HAP-1 (cell line): ENCODE measurements at regions not wholly inside any gene's neighbourhood (a gene's known extent, or its start where the extent isn't known, plus 50 kb on each side); places are given as distances from the start of the nearest gene placed in this dataset.
"Not testable (repeated sequence)": the region's sequence is repeated elsewhere in the genome, so short reads cannot be mapped to it uniquely, and the experiment has no call there.

ENCODE experiments used
- DNase-seq, 2 experiments: peaks; one replicate each; pipeline ENCODE4 v3.0.0-alpha.2; 2016 to 2020; ENCODE audit warnings: low spot score in 2 of 2
- H3K27me3 ChIP-seq: fragments of 250-450 bp; sonication (Bioruptor Pico); 2 replicates; pipeline ENCODE4 v1.5.1; 2020; ENCODE audit warnings: low read depth, mild to moderate bottlenecking, moderate library complexity
- H3K36me3 ChIP-seq: fragments of 250-450 bp; sonication (Bioruptor Pico); replicated peaks from 2 replicates; pipeline ENCODE4 v1.5.1; 2020; ENCODE audit warnings: mild to moderate bottlenecking
- H3K4me1 ChIP-seq: fragments of 250-450 bp; sonication (Bioruptor Pico); 2 replicates; pipeline ENCODE4 v1.5.1; 2020; ENCODE audit warnings: mild to moderate bottlenecking
- H3K4me3 ChIP-seq: fragments of 250-450 bp; sonication (Bioruptor Pico); 2 replicates; pipeline ENCODE4 v1.5.1; 2020; ENCODE audit warnings: mild to moderate bottlenecking, moderate library complexity
- H3K9me3 ChIP-seq: fragments of 250-450 bp; sonication (Bioruptor Pico); 2 replicates; pipeline ENCODE4 v1.5.1; 2020; ENCODE audit warnings: mild to moderate bottlenecking, moderate library complexity
- in situ Hi-C: fragments of 300-500 bp; cut with MboI; formaldehyde crosslinking; loops from 3 replicates; pipeline ENCODE4 v1.14.3; 2020; ENCODE audit warnings: low sequenced_read_pairs, inconsistent platforms, mixed read lengths

DNA sequence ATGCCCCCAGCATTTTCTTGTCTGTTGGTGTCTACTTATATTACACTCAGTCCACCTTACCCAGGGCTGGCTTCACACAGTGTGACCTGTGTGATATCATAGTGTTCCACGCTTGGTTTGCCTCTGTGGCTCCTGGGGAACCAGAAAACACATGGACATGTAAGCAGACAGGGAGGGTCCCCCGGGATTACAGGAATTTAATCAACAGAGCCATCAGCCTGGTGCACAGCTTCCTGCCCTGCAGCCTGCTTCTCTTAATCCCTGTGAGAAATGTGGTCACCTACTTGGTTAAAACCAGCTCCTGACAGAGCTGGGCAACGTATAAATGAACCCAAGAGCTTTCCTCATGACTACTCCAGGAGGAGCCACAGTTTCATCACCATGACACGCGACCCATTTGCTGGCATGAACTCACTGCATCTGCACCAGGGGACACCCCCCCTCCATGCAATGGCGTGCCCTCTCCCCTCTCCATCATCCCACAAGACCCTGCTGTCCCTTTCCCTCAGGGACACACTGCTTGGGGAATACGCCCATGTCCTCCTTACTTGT lies 152.1 kb downstream of the UQCRFS1 start:
- H3K36me3 ChIP-seq = no peaks in the 10 kb centered on the region
- no peaks in the 10 kb centered on the region for H3K4me1 ChIP-seq
- no peak overlapping the region for H3K4me3 ChIP-seq
- no peak for DNase-seq
- H3K9me3 ChIP-seq = no peaks in the 10 kb centered on the region
- H3K27me3 ChIP-seq = no peaks in the 10 kb centered on the region
- in situ Hi-C loops = no loop called here

DNA sequence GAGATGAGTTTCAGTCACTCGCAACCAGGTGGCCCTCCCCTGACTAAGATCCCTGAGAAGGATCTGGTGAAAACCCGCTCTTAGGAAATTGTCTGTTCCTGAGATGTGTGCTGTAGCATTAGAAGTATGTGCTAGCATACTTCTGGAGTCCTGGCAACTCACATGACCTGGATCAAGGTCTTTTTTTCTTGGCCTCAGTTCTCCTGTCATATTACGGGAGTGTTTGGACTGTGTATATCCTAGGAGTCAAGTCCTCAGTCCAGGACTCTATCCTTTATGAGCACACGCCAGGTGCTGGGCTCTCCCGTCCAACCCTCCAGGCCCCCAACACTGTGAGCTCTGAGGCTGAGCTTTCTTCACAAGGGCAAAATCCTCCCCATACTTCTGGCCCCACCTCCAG lies 156.4 kb downstream of the UQCRFS1 start:
- H3K36me3 ChIP-seq = no peaks in the 10 kb centered on the region
- no peak for DNase-seq
- H3K4me3 ChIP-seq = no peak overlapping the region
- no peaks in the 10 kb centered on the region for H3K9me3 ChIP-seq
- H3K4me1 ChIP-seq = no peaks in the 10 kb centered on the region
- in situ Hi-C loops = no loop called here
- no peaks in the 10 kb centered on the region for H3K27me3 ChIP-seq

- no peaks in the 10 kb centered on the region for H3K27me3 ChIP-seq
- H3K36me3 ChIP-seq = no peaks in the 10 kb centered on the region
- no peak for DNase-seq
- no peak overlapping the region for H3K4me3 ChIP-seq
- H3K9me3 ChIP-seq = no peaks in the 10 kb centered on the region
- no peaks in the 10 kb centered on the region for H3K4me1 ChIP-seq
- in situ Hi-C loops = no loop called here
These were observed 157.9 kb downstream of the UQCRFS1 start for GRCh38 chr19:29054886-29055675.

GRCh38 chr19:29048873-29049272 lies 164.1 kb downstream of the UQCRFS1 start:
- Histone ChIP-seq H3K36me3 (no peaks in the 10 kb centered on the region), H3K27me3 (no peaks in the 10 kb centered on the region), H3K4me3 (no peak overlapping the region), H3K9me3 (no peaks in the 10 kb centered on the region; the same call in 1 of the 2 replicates), H3K4me1 (no peaks in the 10 kb centered on the region)
- DNase-seq = no peak
- in situ Hi-C loops = no loop called here

GRCh38 chr19:29045679-29046254 lies 167.2 kb downstream of the UQCRFS1 start:
- Histone ChIP-seq H3K36me3 (no peaks in the 10 kb centered on the region), H3K4me1 (no peaks in the 10 kb centered on the region), H3K27me3 (no peaks in the 10 kb centered on the region), H3K9me3 (no peaks in the 10 kb centered on the region; the same call in 1 of the 2 replicates), H3K4me3 (no peak overlapping the region)
- in situ Hi-C loops = no loop called here
- DNase-seq = no peak

- in situ Hi-C loops = no loop called here
- Histone ChIP-seq H3K36me3 (no peaks in the 10 kb centered on the region), H3K4me1 (no peaks in the 10 kb centered on the region), H3K9me3 (no peaks in the 10 kb centered on the region; the same call in 1 of the 2 replicates), H3K27me3 (no peaks in the 10 kb centered on the region), H3K4me3 (no peak overlapping the region)
- no peak for DNase-seq
These were observed 168.9 kb downstream of the UQCRFS1 start for GRCh38 chr19:29044037-29044436.

DNA sequence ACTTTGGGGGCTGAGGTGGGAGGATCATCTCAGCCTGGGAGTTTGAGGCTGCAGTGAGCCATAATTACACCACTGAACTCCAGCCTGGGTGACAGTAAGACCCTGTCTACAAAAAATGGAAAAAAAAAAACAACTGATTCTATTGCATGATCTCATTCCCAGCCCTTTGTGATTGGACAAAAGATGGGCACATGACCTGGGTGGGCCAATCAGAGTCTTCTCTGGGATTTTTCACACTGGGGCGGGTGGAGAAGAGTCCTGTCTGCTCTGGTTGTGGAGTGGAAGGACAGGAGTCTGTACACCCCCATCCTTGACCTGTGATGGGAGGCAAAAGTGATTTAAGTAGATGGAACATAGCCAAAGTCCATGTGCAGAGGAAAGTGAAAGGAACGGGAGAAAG lies 170.5 kb downstream of the UQCRFS1 start:
- H3K27me3 ChIP-seq = no peaks in the 10 kb centered on the region
- no peak overlapping the region for H3K4me3 ChIP-seq
- DNase-seq = no peak
- in situ Hi-C loops = no loop called here
- H3K36me3 ChIP-seq = no peaks in the 10 kb centered on the region
- H3K4me1 ChIP-seq = no peaks in the 10 kb centered on the region
- H3K9me3 ChIP-seq = no peaks in the 10 kb centered on the region; the same call in 1 of the 2 replicates

DNA sequence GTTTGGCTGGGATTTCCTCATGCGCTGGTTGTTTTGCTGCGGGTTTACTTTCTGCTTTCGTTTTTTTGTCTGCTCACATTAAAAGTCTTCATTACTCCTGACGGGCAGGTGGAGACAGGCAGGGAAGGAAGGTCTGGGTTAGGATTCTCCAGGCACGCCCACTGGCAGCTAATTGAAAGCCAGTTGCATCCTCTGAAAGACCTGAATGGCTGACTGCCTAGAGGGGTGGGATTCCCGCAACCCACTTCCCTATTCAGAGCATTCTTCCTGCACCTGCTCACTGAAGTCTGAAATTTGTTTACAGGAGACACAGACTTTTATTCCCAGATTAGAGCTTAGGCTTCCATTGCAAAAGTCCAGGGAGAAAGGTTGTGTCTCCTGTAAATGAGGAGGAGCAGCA lies 172.0 kb downstream of the UQCRFS1 start:
- Histone ChIP-seq H3K9me3 (no peaks in the 10 kb centered on the region; the same call in 1 of the 2 replicates), H3K4me3 (no peak overlapping the region), H3K27me3 (no peaks in the 10 kb centered on the region), H3K36me3 (no peaks in the 10 kb centered on the region), H3K4me1 (no peaks in the 10 kb centered on the region)
- DNase-seq = no peak
- in situ Hi-C loops = no loop called here

- Histone ChIP-seq H3K27me3 (no peaks in the 10 kb centered on the region), H3K36me3 (no peaks in the 10 kb centered on the region), H3K4me1 (no peaks in the 10 kb centered on the region), H3K9me3 (no peaks in the 10 kb centered on the region; the same call in 1 of the 2 replicates), H3K4me3 (no peak overlapping the region)
- in situ Hi-C loops = no loop called here
- no peak for DNase-seq
These were observed 172.7 kb downstream of the UQCRFS1 start for GRCh38 chr19:29040292-29040691.

DNA sequence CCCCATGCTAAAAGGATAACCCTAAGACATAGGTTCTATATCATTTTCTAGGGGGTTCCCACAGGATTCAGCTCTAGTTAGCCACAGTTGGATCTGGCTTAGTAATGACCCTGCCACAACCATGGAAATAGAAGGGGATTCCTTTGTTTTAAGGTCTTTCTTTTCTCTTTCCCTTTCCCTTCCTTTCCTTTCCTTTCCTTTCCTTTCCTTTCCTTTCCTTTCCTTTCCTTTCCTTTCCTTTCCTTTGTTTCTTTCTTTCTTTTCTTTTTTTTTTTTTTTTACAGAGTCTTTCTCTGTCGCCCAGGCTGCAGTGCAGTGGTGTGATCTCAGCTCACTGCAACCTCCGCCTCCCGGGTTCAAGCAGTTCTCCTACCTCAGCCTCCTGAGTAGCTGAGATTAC lies 173.9 kb downstream of the UQCRFS1 start:
- H3K36me3 ChIP-seq, H3K4me3 ChIP-seq, H3K27me3 ChIP-seq, DNase-seq, H3K4me1 ChIP-seq, in situ Hi-C loops, H3K9me3 ChIP-seq: not testable (repeated sequence)

GRCh38 chr19:29031216-29031615 lies 181.7 kb downstream of the UQCRFS1 start:
- H3K9me3 ChIP-seq = no peaks in the 10 kb centered on the region; the same call in 1 of the 2 replicates
- no peak for DNase-seq
- no peaks in the 10 kb centered on the region for H3K4me1 ChIP-seq
- no peak overlapping the region for H3K4me3 ChIP-seq
- in situ Hi-C loops = no loop called here
- no peaks in the 10 kb centered on the region for H3K36me3 ChIP-seq
- H3K27me3 ChIP-seq = no peaks in the 10 kb centered on the region

- H3K9me3 ChIP-seq = no peaks in the 10 kb centered on the region; the same call in 1 of the 2 replicates
- no peak for DNase-seq
- no peaks in the 10 kb centered on the region for H3K36me3 ChIP-seq
- in situ Hi-C loops = no loop called here
- H3K27me3 ChIP-seq = no peaks in the 10 kb centered on the region
- H3K4me3 ChIP-seq = no peak overlapping the region
- no peaks in the 10 kb centered on the region for H3K4me1 ChIP-seq
These were observed 183.5 kb downstream of the UQCRFS1 start for GRCh38 chr19:29029268-29029958.

DNA sequence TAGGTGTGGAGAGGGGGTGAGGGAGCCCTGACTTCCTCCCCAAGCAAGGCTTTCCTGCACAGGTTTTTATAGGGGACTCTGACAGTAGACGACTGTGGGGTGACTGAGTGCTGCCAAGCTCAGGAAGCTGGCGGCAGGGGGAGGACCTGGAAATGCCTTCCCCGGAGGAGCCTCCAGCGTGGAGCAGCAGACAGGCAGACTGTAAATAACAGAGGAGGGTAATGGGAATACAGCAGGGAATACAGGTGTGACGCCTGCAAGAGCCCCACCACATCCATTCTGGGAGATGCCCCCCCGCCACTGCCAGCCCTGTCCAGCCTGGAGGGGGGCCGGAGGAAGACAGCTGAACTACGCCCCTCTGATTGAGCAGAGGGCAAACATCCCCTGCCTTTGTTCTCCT lies 190.4 kb downstream of the UQCRFS1 start:
- in situ Hi-C loops = no loop called here

DNA sequence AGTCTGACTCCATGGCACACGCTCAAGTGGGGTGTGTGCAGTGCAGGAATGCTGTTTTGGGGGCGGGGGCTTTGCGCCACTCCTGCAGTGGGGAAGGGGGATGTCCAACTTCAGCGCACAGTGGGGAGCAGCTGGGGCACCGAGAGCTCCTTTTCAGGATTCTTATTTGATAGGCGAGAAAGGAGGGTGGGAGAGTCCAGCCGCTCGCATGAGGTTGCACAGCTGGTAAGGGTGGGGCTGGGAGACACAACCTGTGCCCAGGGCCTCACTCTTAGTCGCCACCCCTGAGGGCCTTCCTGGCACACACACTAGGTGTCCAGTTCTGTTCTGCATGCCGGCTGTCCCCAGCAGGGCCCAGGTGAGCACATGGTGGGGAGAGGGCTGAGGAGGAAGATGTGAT lies 190.8 kb downstream of the UQCRFS1 start:
- no peak for DNase-seq
- in situ Hi-C loops = no loop called here
- H3K4me1 ChIP-seq = no peaks in the 10 kb centered on the region
- no peaks in the 10 kb centered on the region for H3K36me3 ChIP-seq
- no peaks in the 10 kb centered on the region; the same call in 1 of the 2 replicates for H3K9me3 ChIP-seq
- no peaks in the 10 kb centered on the region for H3K27me3 ChIP-seq
- H3K4me3 ChIP-seq = no peak overlapping the region

More for the DNA sequence above, 190.4 kb downstream of the UQCRFS1 start:
- Histone ChIP-seq H3K27me3 (no peaks in the 10 kb centered on the region), H3K4me1 (no peaks in the 10 kb centered on the region), H3K4me3 (no peak overlapping the region), H3K9me3 (no peaks in the 10 kb centered on the region; the same call in 1 of the 2 replicates), H3K36me3 (no peaks in the 10 kb centered on the region)
- DNase-seq = no peak
